ENCODE measurements at regions not wholly inside any gene's neighbourhood (a gene's known extent, or its start where the extent isn't known, plus 50 kb on each side); places are given as distances from the start of the nearest gene placed in this dataset.

DNA sequence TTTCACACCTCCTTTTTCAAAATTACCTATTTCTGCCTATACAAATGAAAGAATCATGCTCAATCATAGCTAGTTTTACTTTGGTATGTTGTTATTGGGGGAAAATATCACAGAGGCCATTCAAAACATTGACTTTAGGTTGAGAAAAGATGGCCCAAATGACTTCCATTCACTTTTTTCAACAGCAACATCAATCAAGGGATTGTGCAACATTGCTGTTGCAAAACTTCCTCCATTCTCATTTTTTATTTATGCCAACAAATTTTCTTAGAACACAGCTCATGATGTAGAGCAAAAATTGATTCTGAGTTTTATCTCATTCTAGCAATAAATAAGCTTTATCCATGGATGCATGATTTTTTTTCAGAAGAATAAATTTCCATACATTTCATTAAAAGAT is 93.6 kb upstream of the RORB start:
- DNase-seq (no peak), ATAC-seq (ENCODE audit: poor library complexity) (no peak)
- CTCF ChIA-PET = no interaction called here
- H3K4me1 ChIP-seq (ENCODE audit: insufficient read depth, low read length) = no peaks in the 10 kb centered on the region
- POLR2A ChIA-PET = no interaction called here
- TF ChIP-seq, protein P1, sequence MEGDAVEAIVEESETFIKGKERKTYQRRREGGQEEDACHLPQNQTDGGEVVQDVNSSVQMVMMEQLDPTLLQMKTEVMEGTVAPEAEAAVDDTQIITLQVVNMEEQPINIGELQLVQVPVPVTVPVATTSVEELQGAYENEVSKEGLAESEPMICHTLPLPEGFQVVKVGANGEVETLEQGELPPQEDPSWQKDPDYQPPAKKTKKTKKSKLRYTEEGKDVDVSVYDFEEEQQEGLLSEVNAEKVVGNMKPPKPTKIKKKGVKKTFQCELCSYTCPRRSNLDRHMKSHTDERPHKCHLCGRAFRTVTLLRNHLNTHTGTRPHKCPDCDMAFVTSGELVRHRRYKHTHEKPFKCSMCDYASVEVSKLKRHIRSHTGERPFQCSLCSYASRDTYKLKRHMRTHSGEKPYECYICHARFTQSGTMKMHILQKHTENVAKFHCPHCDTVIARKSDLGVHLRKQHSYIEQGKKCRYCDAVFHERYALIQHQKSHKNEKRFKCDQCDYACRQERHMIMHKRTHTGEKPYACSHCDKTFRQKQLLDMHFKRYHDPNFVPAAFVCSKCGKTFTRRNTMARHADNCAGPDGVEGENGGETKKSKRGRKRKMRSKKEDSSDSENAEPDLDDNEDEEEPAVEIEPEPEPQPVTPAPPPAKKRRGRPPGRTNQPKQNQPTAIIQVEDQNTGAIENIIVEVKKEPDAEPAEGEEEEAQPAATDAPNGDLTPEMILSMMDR (IDR thresholded peaks at IDR 0.05) = no peak
- H3K4me3 ChIP-seq (ENCODE audit: low read length) = no peak overlapping the region
- Mint-ChIP-seq H3K9me3 (peaks cover 19% of the 10 kb centered on the region), H3K27me3 (no peaks in the 10 kb centered on the region), H3K4me1 (ENCODE audit: low read depth) (no peaks in the 10 kb centered on the region), H3K36me3 (ENCODE audit: low read depth) (no peaks in the 10 kb centered on the region), H3K4me3 (no peak overlapping the region), H3K27ac (no peak overlapping the region)
- H3K9me3 ChIP-seq (ENCODE audit: control insufficient read depth in 1 of 2, insufficient read depth in 1 of 2, low read length in 2 of 2) = peaks cover 5 to 13% of the 10 kb centered on the region in 2 experiments
- no peaks in the 10 kb centered on the region for H3K36me3 ChIP-seq (ENCODE audit: insufficient read depth, low read length)
- H3K27me3 ChIP-seq (ENCODE audit: control insufficient read depth in 1 of 2, insufficient read depth in 2 of 2, low read length in 2 of 2) = no peaks in the 10 kb centered on the region
- intact Hi-C loops (cut with DNase I, micrococcal nuclease) = loop anchor here in 1 of 2 experiments (5.0 kb wide), 1 partner anchor 41 kb away; no protein-coding TSS in a partner anchor
- H3K27ac ChIP-seq (ENCODE audit: low read depth in 1 of 2, low read length in 2 of 2) = no peak overlapping the region

DNA sequence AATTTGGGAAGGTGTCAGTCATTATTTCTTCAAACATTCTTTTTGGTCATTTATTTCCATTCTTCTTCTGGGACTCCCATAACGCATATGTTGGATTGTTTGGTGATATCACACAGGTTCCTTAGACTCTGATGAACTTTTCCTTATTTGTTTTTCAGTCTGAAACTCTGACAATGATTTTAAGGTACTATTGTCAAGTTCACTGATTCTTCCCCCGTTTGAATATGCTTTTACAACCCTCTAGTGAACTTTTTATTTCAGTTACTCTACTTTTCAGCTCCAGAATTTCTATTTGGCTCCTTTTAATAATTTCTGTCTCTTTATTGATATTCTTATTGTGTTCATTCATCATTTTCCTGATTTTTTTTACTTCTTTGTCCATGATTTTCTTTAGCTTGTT is 92.5 kb upstream of the RORB start:
- intact Hi-C loops (cut with DNase I, micrococcal nuclease) = loop anchor here in 1 of 2 experiments (5.0 kb wide), 1 partner anchor 42 kb away; no protein-coding TSS in a partner anchor
- no peak overlapping the region for H3K4me3 Mint-ChIP-seq
- CTCF ChIA-PET = no interaction called here
- H3K27ac Mint-ChIP-seq = no peak overlapping the region
- H3K4me1 Mint-ChIP-seq (ENCODE audit: low read depth) = no peaks in the 10 kb centered on the region
- peaks cover 20% of the 10 kb centered on the region for H3K9me3 Mint-ChIP-seq
- POLR2A ChIA-PET = no interaction called here
- no peak overlapping the region for H3K27ac ChIP-seq (ENCODE audit: low read depth in 1 of 2, low read length in 2 of 2)
- H3K36me3 ChIP-seq (ENCODE audit: insufficient read depth, low read length) = no peaks in the 10 kb centered on the region
- H3K9me3 ChIP-seq (ENCODE audit: control insufficient read depth in 1 of 2, insufficient read depth in 1 of 2, low read length in 2 of 2) = peaks cover 5 to 13% of the 10 kb centered on the region in 2 experiments
- H3K36me3 Mint-ChIP-seq (ENCODE audit: low read depth) = no peaks in the 10 kb centered on the region
- H3K4me1 ChIP-seq (ENCODE audit: insufficient read depth, low read length) = no peaks in the 10 kb centered on the region
- no peaks in the 10 kb centered on the region for H3K27me3 ChIP-seq (ENCODE audit: control insufficient read depth in 1 of 2, insufficient read depth in 2 of 2, low read length in 2 of 2)
- DNase-seq = no peak
- ATAC-seq (ENCODE audit: poor library complexity) = no peak
- no peak overlapping the region for H3K4me3 ChIP-seq (ENCODE audit: low read length)
- H3K27me3 Mint-ChIP-seq = no peaks in the 10 kb centered on the region
- TF ChIP-seq, protein P1 (IDR thresholded peaks at IDR 0.05) = no peak

DNA sequence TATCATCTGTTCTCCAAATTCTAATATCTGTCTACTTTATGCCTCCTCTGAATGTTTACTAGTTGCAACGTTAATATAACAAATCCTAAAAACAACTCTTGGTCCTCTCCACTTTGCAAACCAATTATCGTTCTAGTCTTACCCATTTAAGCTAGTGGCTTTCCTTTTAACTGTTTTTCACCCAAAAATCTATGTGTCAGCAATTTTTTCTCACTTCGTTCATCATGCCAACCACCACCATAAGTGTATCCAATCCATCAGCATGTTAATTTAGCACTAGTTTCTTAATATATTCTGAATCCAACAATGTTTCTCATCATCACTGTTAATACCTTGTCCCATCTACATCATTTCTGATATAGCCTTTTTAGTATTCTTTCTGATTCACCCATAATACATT is 90.0 kb upstream of the RORB start:
- H3K36me3 ChIP-seq (ENCODE audit: insufficient read depth, low read length) = no peaks in the 10 kb centered on the region
- Mint-ChIP-seq H3K27me3 (no peaks in the 10 kb centered on the region), H3K4me3 (no peak overlapping the region), H3K27ac (no peak overlapping the region), H3K4me1 (ENCODE audit: low read depth) (no peaks in the 10 kb centered on the region), H3K9me3 (peaks cover 15% of the 10 kb centered on the region), H3K36me3 (ENCODE audit: low read depth) (no peaks in the 10 kb centered on the region)
- ChIA-PET POLR2A (no interaction called here), CTCF (interaction anchor here (0.6 kb wide), 1 partner anchor 859 kb away, joined by 3 read pairs; no protein-coding TSS in a partner anchor)
- no peaks in the 10 kb centered on the region for H3K4me1 ChIP-seq (ENCODE audit: insufficient read depth, low read length)
- intact Hi-C loops (cut with DNase I, micrococcal nuclease) = no loop called here
- DNase-seq (no peak), ATAC-seq (ENCODE audit: poor library complexity) (no peak)
- H3K4me3 ChIP-seq (ENCODE audit: low read length) = no peak overlapping the region
- no peaks in the 10 kb centered on the region for H3K27me3 ChIP-seq (ENCODE audit: control insufficient read depth in 1 of 2, insufficient read depth in 2 of 2, low read length in 2 of 2)
- H3K9me3 ChIP-seq (ENCODE audit: control insufficient read depth in 1 of 2, insufficient read depth in 1 of 2, low read length in 2 of 2) = peaks cover 0 to 13% of the 10 kb centered on the region in 2 experiments
- no peak overlapping the region for H3K27ac ChIP-seq (ENCODE audit: low read depth in 1 of 2, low read length in 2 of 2)
- TF ChIP-seq, protein P1 (IDR thresholded peaks at IDR 0.05) = no peak

Data from CD4-positive, alpha-beta T cell (primary cell).